DOHH2 (cell line): ENCODE measurements at regions not wholly inside any gene's neighbourhood (a gene's known extent, or its start where the extent isn't known, plus 50 kb on each side); places are given as distances from the start of the nearest gene placed in this dataset.

Experiments
- H3F3A ChIP-seq: fragments of 200-600 bp; sonication (generic), shearing (Covaris generic); 2 replicates; pipeline ENCODE4 v1.6.0; 2016; ENCODE audit warnings: antibody characterized with exemption, mild to moderate bottlenecking; ENCODE audit not compliant: control insufficient read depth, insufficient read depth
- H3K27ac ChIP-seq: fragments of 200-600 bp; sonication (generic); 2 replicates; pipeline ENCODE4 v1.5.1; 2014; ENCODE audit warnings: low read depth, mild to moderate bottlenecking, low read length, moderate library complexity
- H3K27me3 ChIP-seq: fragments of 200-600 bp; sonication (generic); 2 replicates; pipeline ENCODE4 v1.6.1; 2014; ENCODE audit warnings: mild to moderate bottlenecking, low read length, mixed read lengths; ENCODE audit not compliant: control insufficient read depth
- H3K36me3 ChIP-seq: fragments of 200-600 bp; sonication (generic); 2 replicates; pipeline ENCODE4 v1.6.1; 2014; ENCODE audit warnings: mild to moderate bottlenecking, low read length, moderate library complexity, mixed read lengths; ENCODE audit not compliant: control insufficient read depth
- H3K4me1 ChIP-seq: fragments of 200-600 bp; sonication (generic); 2 replicates; pipeline ENCODE4 v1.6.1; 2014; ENCODE audit warnings: mild to moderate bottlenecking, low read length, mixed read lengths; ENCODE audit not compliant: control insufficient read depth
- H3K4me2 ChIP-seq: fragments of 200-600 bp; sonication (generic); 2 replicates; pipeline ENCODE4 v1.6.0; 2014; ENCODE audit warnings: mild to moderate bottlenecking, low read length, moderate library complexity
- H3K4me3 ChIP-seq: fragments of 200-600 bp; sonication (generic); 2 replicates; pipeline ENCODE4 v1.5.1; 2014; ENCODE audit warnings: mild to moderate bottlenecking, low read length, mixed read lengths
- H3K79me2 ChIP-seq: fragments of 200-600 bp; sonication (generic); 2 replicates; pipeline ENCODE4 v1.6.1; 2014; ENCODE audit warnings: mild to moderate bottlenecking, low read length, mixed read lengths; ENCODE audit not compliant: control insufficient read depth
- H3K9me2 ChIP-seq: fragments of 200-600 bp; sonication (generic); replicated peaks from 2 replicates; pipeline ENCODE4 v1.6.1; 2014; ENCODE audit warnings: mild to moderate bottlenecking, low read length, mixed read lengths; ENCODE audit not compliant: control insufficient read depth
- H3K9me3 ChIP-seq: fragments of 200-600 bp; sonication (generic); 2 replicates; pipeline ENCODE4 v1.6.1; 2014; ENCODE audit warnings: antibody characterized with exemption, low read length, mixed read lengths; ENCODE audit not compliant: control insufficient read depth, insufficient read depth
- H4K20me1 ChIP-seq: fragments of 200-600 bp; sonication (generic); 2 replicates; pipeline ENCODE4 v1.6.0; 2014; ENCODE audit warnings: low read depth, mild to moderate bottlenecking, antibody characterized with exemption, low read length, moderate library complexity; ENCODE audit not compliant: control insufficient read depth, insufficient read depth
- CTCF ChIP-seq: fragments of 200-600 bp; sonication (generic); IDR thresholded peaks from one replicate; pipeline ENCODE4 v1.5.1; 2014; ENCODE audit warnings: antibody characterized with exemption, mild to moderate bottlenecking, low read depth, low read length; ENCODE audit not compliant: poor library complexity, severe bottlenecking
- EZH2phosphoT487 ChIP-seq: fragments of 200-600 bp; sonication (generic); IDR thresholded peaks from 2 replicates; pipeline ENCODE4 v1.6.1; 2017; ENCODE audit warnings: borderline replicate concordance, mild to moderate bottlenecking, antibody characterized with exemption, low read length, moderate library complexity, mixed read lengths

- H3F3A ChIP-seq = no peaks in the 10 kb centered on the region
- H3K27me3 ChIP-seq = no peaks in the 10 kb centered on the region
- no peaks in the 10 kb centered on the region for H3K9me3 ChIP-seq
- no peak overlapping the region for H3K4me2 ChIP-seq
- no peaks in the 10 kb centered on the region for H3K9me2 ChIP-seq
- no peaks in the 10 kb centered on the region for H4K20me1 ChIP-seq
- H3K4me1 ChIP-seq = peaks cover 44% of the 10 kb centered on the region
- no peak overlapping the region for H3K4me3 ChIP-seq
- H3K36me3 ChIP-seq = no peaks in the 10 kb centered on the region
- TF ChIP-seq CTCF (no peak), EZH2phosphoT487 (no peak)
- no peaks in the 10 kb centered on the region for H3K79me2 ChIP-seq
- H3K27ac ChIP-seq = no peak overlapping the region
These were observed 414.1 kb upstream of the MEF2C start for GRCh38 chr5:89297066-89297465.

GRCh38 chr5:89293810-89294209, 410.8 kb upstream of the MEF2C start:
- H3K4me3 ChIP-seq = peak overlapping the region; percentile 44
- no peak for TF ChIP-seq CTCF
- no peak for TF ChIP-seq EZH2phosphoT487
- H3K36me3 ChIP-seq = no peaks in the 10 kb centered on the region
- H3K27ac ChIP-seq = no peak overlapping the region
- no peaks in the 10 kb centered on the region for H3K9me2 ChIP-seq
- H3K27me3 ChIP-seq = no peaks in the 10 kb centered on the region
- H3K4me1 ChIP-seq = peaks cover 22% of the 10 kb centered on the region
- H3F3A ChIP-seq = no peaks in the 10 kb centered on the region
- no peaks in the 10 kb centered on the region for H3K9me3 ChIP-seq
- peak overlapping the region; percentile 57 for H3K4me2 ChIP-seq
- H4K20me1 ChIP-seq = no peaks in the 10 kb centered on the region
- H3K79me2 ChIP-seq = no peaks in the 10 kb centered on the region

DNA sequence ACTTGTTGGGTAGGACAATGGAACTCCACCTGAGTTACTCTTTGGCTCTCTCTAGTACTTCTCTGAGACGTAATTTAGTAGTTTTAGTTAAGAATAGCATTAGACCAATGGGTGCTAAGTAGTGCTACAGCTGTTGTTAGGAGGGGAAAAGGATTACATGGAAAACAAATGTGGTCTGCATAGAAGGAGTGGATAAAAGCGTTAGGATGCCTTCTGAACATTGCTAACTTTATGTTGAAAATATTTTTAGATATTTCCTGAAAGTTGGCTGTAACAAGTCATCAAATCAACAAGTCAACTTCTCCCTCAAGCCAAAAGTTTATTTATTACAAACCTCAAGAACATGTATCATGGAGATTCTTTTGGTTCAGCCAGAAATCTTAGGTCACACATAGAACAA, 409.5 kb upstream of the MEF2C start:
- Histone ChIP-seq H3K4me3 (no peak overlapping the region), H3K4me1 (peaks cover 22% of the 10 kb centered on the region), H3K9me3 (no peaks in the 10 kb centered on the region), H3K36me3 (no peaks in the 10 kb centered on the region), H3K79me2 (no peaks in the 10 kb centered on the region), H4K20me1 (no peaks in the 10 kb centered on the region), H3K4me2 (no peak overlapping the region), H3K27me3 (no peaks in the 10 kb centered on the region), H3F3A (no peaks in the 10 kb centered on the region), H3K9me2 (no peaks in the 10 kb centered on the region), H3K27ac (no peak overlapping the region)
- TF ChIP-seq CTCF = no peak

DNA sequence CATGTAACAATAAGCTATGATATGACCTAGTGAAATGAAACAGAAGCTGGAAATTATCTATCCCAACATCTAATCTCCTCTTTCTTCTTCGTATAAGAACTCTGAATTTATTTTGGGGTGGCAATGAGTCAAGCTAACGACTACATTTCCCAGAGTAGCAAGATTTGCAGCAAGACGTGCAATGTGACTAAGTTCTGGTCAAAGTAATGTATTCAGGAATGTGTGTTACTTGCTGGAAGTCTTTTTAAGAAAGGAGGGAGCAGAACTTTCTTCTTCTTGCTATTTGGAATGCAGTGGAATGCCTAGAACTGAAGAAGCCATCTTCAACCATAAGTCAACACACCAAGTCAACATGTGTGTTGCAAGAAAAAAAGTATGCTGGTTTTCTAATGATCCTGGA, 406.6 kb upstream of the MEF2C start:
- H3K4me1 ChIP-seq = peaks cover 22% of the 10 kb centered on the region
- TF ChIP-seq EZH2phosphoT487 (no peak), CTCF (no peak)
- H3F3A ChIP-seq = no peaks in the 10 kb centered on the region
- H3K36me3 ChIP-seq = no peaks in the 10 kb centered on the region
- H3K9me2 ChIP-seq = no peaks in the 10 kb centered on the region
- H3K9me3 ChIP-seq = no peaks in the 10 kb centered on the region
- H3K79me2 ChIP-seq = no peaks in the 10 kb centered on the region
- no peak overlapping the region for H3K4me3 ChIP-seq
- no peak overlapping the region for H3K27ac ChIP-seq
- H4K20me1 ChIP-seq = no peaks in the 10 kb centered on the region
- no peaks in the 10 kb centered on the region for H3K27me3 ChIP-seq
- H3K4me2 ChIP-seq = no peak overlapping the region
